Prostate gland (tissue), 2 donors: ENCODE measurements at regions not wholly inside any gene's neighbourhood (a gene's known extent, or its start where the extent isn't known, plus 50 kb on each side); places are given as distances from the start of the nearest gene placed in this dataset.

ENCODE experiments used
- DNase-seq: peaks from one replicate; pipeline ENCODE4 v3.0.0-alpha.2; 2019; ENCODE audit warnings: low spot score
- H3K27ac ChIP-seq, 2 donors: fragments of 200-600 bp; sonication (generic); 2 replicates each; pipeline ENCODE4 v1.5.1; 2017 to 2019
- H3K27me3 ChIP-seq: fragments of 200-600 bp; sonication (generic); replicated peaks from 2 replicates; pipeline ENCODE4 v1.5.1; 2019; ENCODE audit not compliant: insufficient read depth
- H3K36me3 ChIP-seq, 2 donors: fragments of 200-600 bp; sonication (generic); 1 replicate in 1 of 2; 2 replicates in 1 of 2; pipeline versions ENCODE4 v1.5.1 to v1.8.1; 2017 to 2019
- H3K4me1 ChIP-seq: fragments of 200-600 bp; sonication (generic); replicated peaks from 2 replicates; pipeline ENCODE4 v1.5.1; 2019
- H3K4me3 ChIP-seq, 2 donors: fragments of 200-600 bp; sonication (generic); 2 replicates each; pipeline ENCODE4 v1.5.1; 2017 to 2019
- H3K9me3 ChIP-seq: fragments of 200-600 bp; sonication (generic); 2 replicates; pipeline ENCODE4 v1.5.1; 2017
- POLR2A ChIP-seq: fragments of 450-650 bp; IDR thresholded peaks from one replicate; pipeline ENCODE4 v1.6.1; 2016; ENCODE audit warnings: antibody characterized with exemption, mild to moderate bottlenecking
- POLR2AphosphoS5 ChIP-seq: sonication (generic); formaldehyde crosslinking; IDR thresholded peaks from one replicate; pipeline ENCODE4 v1.6.1; 2017; ENCODE audit warnings: antibody characterized with exemption
- WGBS: methylation state at CpG from one replicate; pipeline ENCODE4 v1.1.5; 2018; 5-methylcytosine and 5-hydroxymethylcytosine counted together
- intact Hi-C: fragments of 100-400 bp; cut with DNase I; formaldehyde crosslinking; loops from one replicate; pipeline ENCODE4 v1.14.2; 2022
- TF ChIP-seq, protein P1 (sequence below), 4 experiments: fragments of 200-600 bp in 2 of 4; fragments of 450-650 bp in 2 of 4; sonication (generic) in 2 of 4; IDR thresholded peaks; 1 replicate in 3 of 4; 2 replicates in 1 of 4; pipeline ENCODE4 v1.5.1; 2016 to 2019; ENCODE audit warnings: antibody characterized with exemption in 4 of 4, mild to moderate bottlenecking in 2 of 4, moderate library complexity in 2 of 4

DNA sequence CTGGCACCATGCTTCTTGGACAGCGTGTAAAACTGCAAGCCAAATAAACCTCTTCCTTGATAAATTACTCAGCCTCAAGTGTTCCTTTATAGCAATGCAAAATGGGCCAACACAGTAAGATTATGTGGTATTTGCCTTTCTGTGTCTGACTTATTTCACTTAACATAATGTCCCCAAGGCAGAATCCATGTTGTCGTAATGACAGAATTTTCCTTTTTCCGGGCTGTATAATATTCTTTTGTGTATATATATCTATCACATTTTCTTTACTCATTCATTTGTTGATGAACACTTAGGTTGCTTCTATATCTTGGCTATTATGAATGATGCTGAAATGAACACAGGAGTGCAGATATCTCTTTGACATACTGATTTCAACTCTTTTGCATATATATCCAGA lies 209.1 kb upstream of the PTER start:
- Histone ChIP-seq H3K4me1 (no peaks in the 10 kb centered on the region), H3K36me3 (no peaks in the 10 kb centered on the region), H3K27ac (no peak overlapping the region), H3K27me3 (no peaks in the 10 kb centered on the region), H3K9me3 (no peaks in the 10 kb centered on the region), H3K4me3 (no peak overlapping the region)
- no peak for DNase-seq
- intact Hi-C loops = no loop called here
- WGBS = 92% methylated on average over 3 of the region's 3 CpGs
- TF ChIP-seq, protein P1, sequence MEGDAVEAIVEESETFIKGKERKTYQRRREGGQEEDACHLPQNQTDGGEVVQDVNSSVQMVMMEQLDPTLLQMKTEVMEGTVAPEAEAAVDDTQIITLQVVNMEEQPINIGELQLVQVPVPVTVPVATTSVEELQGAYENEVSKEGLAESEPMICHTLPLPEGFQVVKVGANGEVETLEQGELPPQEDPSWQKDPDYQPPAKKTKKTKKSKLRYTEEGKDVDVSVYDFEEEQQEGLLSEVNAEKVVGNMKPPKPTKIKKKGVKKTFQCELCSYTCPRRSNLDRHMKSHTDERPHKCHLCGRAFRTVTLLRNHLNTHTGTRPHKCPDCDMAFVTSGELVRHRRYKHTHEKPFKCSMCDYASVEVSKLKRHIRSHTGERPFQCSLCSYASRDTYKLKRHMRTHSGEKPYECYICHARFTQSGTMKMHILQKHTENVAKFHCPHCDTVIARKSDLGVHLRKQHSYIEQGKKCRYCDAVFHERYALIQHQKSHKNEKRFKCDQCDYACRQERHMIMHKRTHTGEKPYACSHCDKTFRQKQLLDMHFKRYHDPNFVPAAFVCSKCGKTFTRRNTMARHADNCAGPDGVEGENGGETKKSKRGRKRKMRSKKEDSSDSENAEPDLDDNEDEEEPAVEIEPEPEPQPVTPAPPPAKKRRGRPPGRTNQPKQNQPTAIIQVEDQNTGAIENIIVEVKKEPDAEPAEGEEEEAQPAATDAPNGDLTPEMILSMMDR (IDR thresholded peaks at IDR 0.05) = no peak
- TF ChIP-seq POLR2AphosphoS5 = no peak
- no peak for TF ChIP-seq POLR2A

DNA sequence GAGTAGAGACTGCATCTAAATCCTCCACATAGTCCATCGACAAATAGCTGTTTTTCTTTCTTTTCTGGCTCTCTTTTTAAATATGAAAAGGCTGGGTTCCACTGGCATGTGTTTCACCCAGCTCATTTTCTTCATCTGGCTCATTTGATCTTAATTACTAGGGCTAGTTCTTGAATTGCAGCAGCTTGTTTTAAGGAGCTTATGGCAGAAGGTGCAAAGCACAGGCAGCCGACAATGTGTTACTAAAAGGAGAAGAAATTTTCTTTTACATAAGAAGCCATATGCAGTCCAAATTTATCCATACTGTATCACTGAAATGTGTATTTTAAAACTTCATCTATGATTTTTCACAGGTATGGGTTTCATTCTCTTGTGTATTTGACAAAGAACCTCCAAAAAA lies 205.6 kb upstream of the PTER start:
- 84% methylated on average over 2 of the region's 2 CpGs for WGBS
- intact Hi-C loops = no loop called here
- Histone ChIP-seq H3K36me3 (no peaks in the 10 kb centered on the region), H3K9me3 (no peaks in the 10 kb centered on the region), H3K27me3 (no peaks in the 10 kb centered on the region), H3K4me3 (no peak overlapping the region), H3K27ac (no peak overlapping the region), H3K4me1 (no peaks in the 10 kb centered on the region)
- DNase-seq = no peak
- TF ChIP-seq POLR2AphosphoS5 (no peak), POLR2A (no peak)
- TF ChIP-seq, protein P1 (IDR thresholded peaks at IDR 0.05) = no peak

DNA sequence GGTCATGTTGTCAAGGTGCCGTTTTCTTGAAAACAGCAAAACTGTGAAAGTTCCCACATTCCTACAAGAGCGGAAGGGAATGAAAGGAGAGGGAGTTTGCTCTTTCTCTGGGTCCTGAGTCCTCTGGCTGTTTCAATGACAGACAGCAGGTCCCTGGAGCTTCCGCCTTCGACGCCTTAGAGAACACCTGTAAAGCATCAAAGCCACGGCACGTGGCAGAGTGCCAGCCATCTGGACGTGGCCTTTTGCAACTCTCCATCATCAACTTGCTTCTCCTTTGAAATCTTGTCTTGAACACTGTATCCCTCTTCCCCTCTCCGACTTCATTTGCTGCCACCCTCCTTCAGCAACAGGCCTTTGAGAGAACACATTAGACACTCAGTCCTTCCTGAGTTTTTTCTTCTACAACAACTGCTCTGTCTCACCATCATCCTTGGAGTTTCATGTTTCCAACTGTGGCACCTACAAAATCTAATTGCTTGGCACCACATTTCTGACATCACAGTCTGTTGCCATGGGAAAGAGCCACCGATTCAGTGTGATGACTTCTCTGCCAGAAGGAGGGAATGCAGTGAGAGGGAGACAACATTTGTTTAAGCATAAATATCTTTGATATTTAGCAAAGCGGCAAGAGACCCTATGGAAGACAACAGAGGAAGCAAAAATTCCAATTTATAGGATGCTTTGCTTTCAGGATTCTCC lies 204.9 kb upstream of the PTER start:
- Histone ChIP-seq H3K27me3 (no peaks in the 10 kb centered on the region), H3K27ac (no peak overlapping the region), H3K9me3 (no peaks in the 10 kb centered on the region), H3K4me3 (no peak overlapping the region), H3K4me1 (no peaks in the 10 kb centered on the region), H3K36me3 (no peaks in the 10 kb centered on the region)
- WGBS = 62% methylated on average over 11 of the region's 11 CpGs
- DNase-seq = no peak
- TF ChIP-seq POLR2A (no peak), POLR2AphosphoS5 (no peak)
- TF ChIP-seq, protein P1 (IDR thresholded peaks at IDR 0.05) = no peak
- intact Hi-C loops = no loop called here

DNA sequence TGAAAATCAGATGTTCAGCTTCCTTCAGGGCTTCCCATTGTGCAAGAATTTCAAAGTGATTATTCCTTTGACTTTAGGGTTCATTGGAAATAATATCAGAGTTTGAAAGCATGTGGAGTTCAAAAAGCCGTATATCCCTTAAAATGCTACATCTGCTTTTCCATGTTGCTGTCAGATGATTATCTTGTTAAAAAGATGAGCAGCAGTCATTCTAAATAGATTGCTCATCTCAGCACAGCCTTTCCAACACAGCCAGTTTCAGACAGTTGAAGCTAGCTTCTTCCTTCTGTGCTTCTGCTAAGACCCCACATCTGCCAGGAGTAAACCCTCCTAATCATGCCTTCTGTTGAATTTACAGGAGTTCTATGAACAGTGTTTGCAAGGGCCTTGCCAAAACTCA lies 204.4 kb upstream of the PTER start:
- no peaks in the 10 kb centered on the region for H3K36me3 ChIP-seq
- no peak overlapping the region for H3K4me3 ChIP-seq
- H3K9me3 ChIP-seq = no peaks in the 10 kb centered on the region
- TF ChIP-seq POLR2A (no peak), POLR2AphosphoS5 (no peak)
- TF ChIP-seq, protein P1 (IDR thresholded peaks at IDR 0.05) = no peak
- intact Hi-C loops = no loop called here
- no peaks in the 10 kb centered on the region for H3K4me1 ChIP-seq
- 47% methylated on average over 1 of the region's 1 CpG for WGBS
- no peak for DNase-seq
- no peaks in the 10 kb centered on the region for H3K27me3 ChIP-seq
- H3K27ac ChIP-seq = no peak overlapping the region

DNA sequence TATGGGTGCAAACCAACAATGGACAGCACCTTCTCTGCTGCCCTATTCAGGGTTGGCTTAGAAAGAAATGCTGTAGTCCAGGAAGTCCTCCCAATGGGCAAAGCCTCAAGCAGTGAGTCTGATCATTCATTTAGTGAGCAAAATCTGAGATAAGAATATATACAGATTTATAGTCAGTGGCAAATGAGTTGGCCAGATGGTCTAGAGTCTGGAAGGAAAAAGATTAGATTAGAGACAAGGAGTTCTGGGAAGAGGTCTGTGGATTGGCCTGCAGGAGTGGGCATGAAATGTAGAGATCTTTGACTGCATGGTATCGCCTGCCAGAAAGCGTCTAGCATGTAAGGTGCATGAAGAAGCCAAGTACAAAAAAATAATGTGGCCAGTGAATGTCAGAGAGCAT lies 201.9 kb upstream of the PTER start:
- Histone ChIP-seq H3K27me3 (no peaks in the 10 kb centered on the region), H3K36me3 (no peaks in the 10 kb centered on the region), H3K4me1 (no peaks in the 10 kb centered on the region), H3K4me3 (no peak overlapping the region), H3K9me3 (no peaks in the 10 kb centered on the region), H3K27ac (no peak overlapping the region)
- intact Hi-C loops = no loop called here
- no peak for TF ChIP-seq POLR2AphosphoS5
- TF ChIP-seq, protein P1 (IDR thresholded peaks at IDR 0.05) = no peak
- TF ChIP-seq POLR2A = no peak
- 96% methylated on average over 2 of the region's 2 CpGs for WGBS
- no peak for DNase-seq
